GM12874 (cell line): ENCODE measurements at regions not wholly inside any gene's neighbourhood (a gene's known extent, or its start where the extent isn't known, plus 50 kb on each side); places are given as distances from the start of the nearest gene placed in this dataset.

Experiments
- TF ChIP-seq, protein P1 (sequence below): IDR thresholded peaks from 2 replicates; pipeline ENCODE4 v1.5.1; 2011; ENCODE audit warnings: low read depth, mild to moderate bottlenecking, control low read depth, low read length, moderate library complexity; ENCODE audit not compliant: insufficient read depth

DNA sequence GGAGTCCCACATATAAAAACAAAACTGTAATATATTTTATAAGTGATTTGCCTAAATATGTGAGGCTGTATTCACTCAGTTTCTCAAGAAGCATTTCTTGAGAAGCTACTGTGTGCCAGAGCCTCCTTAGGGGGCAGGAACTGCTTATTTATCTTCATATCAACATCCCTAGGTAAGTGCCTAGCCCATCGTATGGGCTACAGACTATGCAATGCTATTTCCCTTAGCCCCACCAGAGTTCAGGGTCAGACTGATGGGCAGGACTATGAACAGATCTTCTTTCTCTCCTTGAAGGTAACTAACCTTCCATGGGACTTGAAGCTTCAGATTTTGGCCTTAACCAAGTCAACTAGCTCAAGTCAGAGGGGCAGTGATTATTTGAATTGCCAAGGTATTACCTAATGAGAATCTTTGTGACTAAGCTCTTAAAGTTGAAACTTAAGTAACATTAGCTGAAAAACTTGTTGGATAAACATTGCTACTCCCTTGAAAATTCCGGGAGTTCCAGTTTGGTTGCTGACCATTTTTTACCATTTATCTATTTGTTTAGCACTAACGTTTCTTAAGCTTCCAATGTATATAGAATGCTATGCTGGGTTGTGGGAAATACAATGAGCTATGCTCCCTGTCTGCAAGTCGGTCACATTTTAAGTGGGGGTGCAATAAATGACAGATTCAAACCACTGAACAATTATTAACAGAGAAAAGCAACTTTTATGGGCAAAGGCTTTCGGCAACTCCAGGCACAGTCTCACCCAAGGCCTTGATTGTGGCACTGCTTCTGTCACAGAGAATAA lies 85.2 kb downstream of the GPR88 start:
- TF ChIP-seq, protein P1, sequence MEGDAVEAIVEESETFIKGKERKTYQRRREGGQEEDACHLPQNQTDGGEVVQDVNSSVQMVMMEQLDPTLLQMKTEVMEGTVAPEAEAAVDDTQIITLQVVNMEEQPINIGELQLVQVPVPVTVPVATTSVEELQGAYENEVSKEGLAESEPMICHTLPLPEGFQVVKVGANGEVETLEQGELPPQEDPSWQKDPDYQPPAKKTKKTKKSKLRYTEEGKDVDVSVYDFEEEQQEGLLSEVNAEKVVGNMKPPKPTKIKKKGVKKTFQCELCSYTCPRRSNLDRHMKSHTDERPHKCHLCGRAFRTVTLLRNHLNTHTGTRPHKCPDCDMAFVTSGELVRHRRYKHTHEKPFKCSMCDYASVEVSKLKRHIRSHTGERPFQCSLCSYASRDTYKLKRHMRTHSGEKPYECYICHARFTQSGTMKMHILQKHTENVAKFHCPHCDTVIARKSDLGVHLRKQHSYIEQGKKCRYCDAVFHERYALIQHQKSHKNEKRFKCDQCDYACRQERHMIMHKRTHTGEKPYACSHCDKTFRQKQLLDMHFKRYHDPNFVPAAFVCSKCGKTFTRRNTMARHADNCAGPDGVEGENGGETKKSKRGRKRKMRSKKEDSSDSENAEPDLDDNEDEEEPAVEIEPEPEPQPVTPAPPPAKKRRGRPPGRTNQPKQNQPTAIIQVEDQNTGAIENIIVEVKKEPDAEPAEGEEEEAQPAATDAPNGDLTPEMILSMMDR: no peak

DNA sequence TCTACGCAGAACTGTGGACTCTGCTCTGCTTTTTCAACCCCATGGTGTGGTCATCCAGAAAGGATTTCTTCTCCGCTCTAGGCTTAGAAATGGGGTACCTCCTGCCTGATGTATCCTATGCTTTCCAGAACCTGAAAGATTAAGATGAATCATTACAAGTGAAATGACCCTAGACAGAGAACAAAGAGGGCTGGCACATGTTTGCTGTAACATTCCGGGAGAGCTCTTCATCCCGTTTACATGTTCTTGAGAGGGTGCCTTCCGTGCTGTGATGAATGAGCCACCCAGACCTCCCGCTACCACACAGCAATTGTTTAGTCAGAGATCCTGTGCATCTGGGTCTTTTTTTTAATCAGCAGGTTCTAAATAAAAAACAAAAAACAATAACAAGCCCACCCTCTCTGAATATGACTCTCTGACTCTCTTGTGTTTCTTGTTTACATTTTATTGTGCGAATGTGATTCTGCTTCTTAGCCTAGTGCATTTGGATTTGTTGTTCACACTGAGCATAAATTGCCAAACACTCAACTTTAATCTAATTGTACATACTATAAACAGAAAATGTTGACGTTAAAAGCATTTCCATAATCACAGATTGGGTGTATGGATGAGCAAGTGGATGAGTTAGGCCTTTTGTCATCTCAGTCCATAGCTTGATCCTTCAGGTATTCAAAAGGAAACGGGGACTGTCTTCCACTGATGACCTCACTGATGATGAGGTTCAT lies 87.1 kb downstream of the GPR88 start:
- TF ChIP-seq, protein P1: no peak

- TF ChIP-seq, protein P1: no peak
Observed at GRCh38 chr1:100626397-100626796, 88.5 kb downstream of the GPR88 start.

DNA sequence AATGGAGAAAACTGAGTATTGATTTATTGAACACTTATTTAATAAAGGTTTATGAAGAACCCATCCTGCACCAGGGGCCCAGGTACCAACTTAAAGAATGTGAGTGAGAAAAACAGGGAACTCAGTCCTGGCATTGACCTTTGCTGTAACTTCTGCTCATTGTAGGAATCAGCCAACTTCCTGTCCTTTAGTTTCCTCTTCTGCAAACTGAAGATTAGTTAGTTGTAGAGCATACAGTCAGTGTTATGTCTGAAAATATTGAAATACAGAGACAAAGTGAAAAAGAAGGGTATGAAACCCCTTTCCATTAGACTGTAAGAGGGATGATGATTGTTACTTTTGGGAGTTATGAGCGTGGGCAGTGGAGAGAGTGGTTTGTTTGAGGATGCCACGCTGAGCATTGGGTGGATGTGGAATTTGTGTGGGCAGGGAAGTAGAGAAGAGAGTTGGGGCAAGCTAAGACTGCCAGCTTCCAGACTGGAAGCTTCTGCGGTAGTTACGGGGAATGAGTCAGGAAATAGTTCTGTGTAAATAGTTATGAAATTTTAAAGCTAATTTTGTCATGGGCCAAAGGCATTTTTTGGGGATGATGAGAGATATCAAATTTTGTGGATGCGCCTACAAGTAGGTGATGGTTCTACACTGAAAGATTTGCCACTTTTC lies 89.2 kb downstream of the GPR88 start:
- TF ChIP-seq, protein P1: no peak

DNA sequence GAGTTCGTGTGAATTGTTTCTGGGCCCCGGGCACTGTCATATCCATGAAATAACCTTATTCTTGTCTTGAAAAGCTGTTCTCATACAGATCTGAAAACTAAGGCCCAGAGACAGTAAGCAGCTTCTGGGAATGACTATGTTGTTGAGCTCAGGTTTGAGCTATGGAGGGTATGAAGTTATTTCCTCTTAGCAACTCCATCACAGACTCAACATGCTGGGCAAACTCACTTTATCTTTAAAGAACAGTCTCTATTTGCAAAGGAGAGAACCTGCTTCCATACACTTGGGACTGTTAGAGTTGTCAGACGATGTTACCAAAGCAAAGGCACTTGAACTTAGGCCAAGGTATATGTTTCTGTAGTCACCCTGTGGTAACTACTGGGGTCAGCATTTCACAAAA lies 90.0 kb downstream of the GPR88 start:
- TF ChIP-seq, protein P1: no peak

- TF ChIP-seq, protein P1: no peak
Observed at GRCh38 chr1:100628631-100629081, 90.7 kb downstream of the GPR88 start.

DNA sequence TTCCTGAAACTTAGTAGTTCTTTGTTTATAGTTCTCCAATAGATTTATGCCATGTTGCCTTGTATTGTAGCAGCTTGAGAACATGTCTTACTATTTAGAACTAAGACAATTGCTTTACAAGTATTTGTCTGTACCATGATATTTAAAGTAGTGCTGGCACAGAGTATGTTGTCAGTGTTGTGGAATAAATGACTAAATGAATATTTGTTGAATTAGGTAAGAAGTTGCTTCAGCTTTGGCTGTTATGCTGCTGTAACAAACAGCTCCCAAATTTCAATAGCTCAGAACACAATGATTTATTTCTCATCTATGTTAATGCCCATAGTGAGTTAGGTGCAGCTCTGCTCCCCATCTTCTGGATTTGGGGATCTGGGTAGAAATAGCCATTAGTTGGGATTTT lies 90.2 kb upstream of the VCAM1 start:
- TF ChIP-seq, protein P1: no peak
